Prostate gland (tissue), 2 donors: ENCODE measurements at regions not wholly inside any gene's neighbourhood (a gene's known extent, or its start where the extent isn't known, plus 50 kb on each side); places are given as distances from the start of the nearest gene placed in this dataset.

ENCODE experiments used
- DNase-seq: peaks from one replicate; pipeline ENCODE4 v3.0.0-alpha.2; 2019; ENCODE audit warnings: low spot score
- H3K27ac ChIP-seq, 2 donors: fragments of 200-600 bp; sonication (generic); 2 replicates each; pipeline ENCODE4 v1.5.1; 2017 to 2019
- H3K27me3 ChIP-seq: fragments of 200-600 bp; sonication (generic); replicated peaks from 2 replicates; pipeline ENCODE4 v1.5.1; 2019; ENCODE audit not compliant: insufficient read depth
- H3K36me3 ChIP-seq, 2 donors: fragments of 200-600 bp; sonication (generic); 1 replicate in 1 of 2; 2 replicates in 1 of 2; pipeline versions ENCODE4 v1.5.1 to v1.8.1; 2017 to 2019
- H3K4me1 ChIP-seq: fragments of 200-600 bp; sonication (generic); replicated peaks from 2 replicates; pipeline ENCODE4 v1.5.1; 2019
- H3K4me3 ChIP-seq, 2 donors: fragments of 200-600 bp; sonication (generic); 2 replicates each; pipeline ENCODE4 v1.5.1; 2017 to 2019
- H3K9me3 ChIP-seq: fragments of 200-600 bp; sonication (generic); 2 replicates; pipeline ENCODE4 v1.5.1; 2017
- CTCF ChIP-seq, 4 experiments: fragments of 200-600 bp in 2 of 4; fragments of 450-650 bp in 2 of 4; sonication (generic) in 2 of 4; IDR thresholded peaks; 1 replicate in 3 of 4; 2 replicates in 1 of 4; pipeline ENCODE4 v1.5.1; 2016 to 2019; ENCODE audit warnings: antibody characterized with exemption in 4 of 4, mild to moderate bottlenecking in 2 of 4, moderate library complexity in 2 of 4
- POLR2A ChIP-seq: fragments of 450-650 bp; IDR thresholded peaks from one replicate; pipeline ENCODE4 v1.6.1; 2016; ENCODE audit warnings: antibody characterized with exemption, mild to moderate bottlenecking
- POLR2AphosphoS5 ChIP-seq: sonication (generic); formaldehyde crosslinking; IDR thresholded peaks from one replicate; pipeline ENCODE4 v1.6.1; 2017; ENCODE audit warnings: antibody characterized with exemption
- WGBS: methylation state at CpG from one replicate; pipeline ENCODE4 v1.1.5; 2018; 5-methylcytosine and 5-hydroxymethylcytosine counted together
- intact Hi-C: fragments of 100-400 bp; cut with DNase I; formaldehyde crosslinking; loops from one replicate; pipeline ENCODE4 v1.14.2; 2022

DNA sequence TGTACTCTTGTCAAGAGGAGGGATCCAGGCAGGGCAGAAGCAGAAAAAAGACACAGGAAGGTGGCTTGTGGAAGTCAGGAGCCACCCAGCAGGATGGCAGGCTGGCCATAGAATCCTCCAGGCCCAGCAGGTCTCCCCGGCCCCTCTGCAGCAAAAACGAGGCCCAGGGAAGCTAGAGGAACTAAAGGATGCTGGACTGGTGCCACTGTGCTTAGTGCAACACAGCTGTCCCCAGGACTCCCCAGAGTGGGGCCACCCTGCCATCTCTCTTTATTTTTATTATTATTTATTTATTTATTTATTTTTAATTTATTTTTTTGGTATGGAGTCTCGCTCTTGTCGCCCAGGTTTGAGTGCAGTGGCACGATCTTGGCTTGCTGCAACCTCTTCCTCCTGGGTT, 54.1 kb downstream of the PITPNM2 start:
- no peaks in the 10 kb centered on the region for H3K36me3 ChIP-seq
- H3K4me1 ChIP-seq: peaks cover 8% of the 10 kb centered on the region
- 80% methylated on average over 5 of the region's 5 CpGs for whole genome bisulfite sequencing
- no peak overlapping the region for H3K4me3 ChIP-seq
- H3K9me3 ChIP-seq: no peaks in the 10 kb centered on the region
- no peaks in the 10 kb centered on the region for H3K27me3 ChIP-seq
- DNase-seq: no peak
- TF ChIP-seq POLR2AphosphoS5 (no peak), CTCF (IDR thresholded peaks at IDR 0.05) (no peak), POLR2A (no peak)
- H3K27ac ChIP-seq: no peak overlapping the region
- intact Hi-C loops: loop anchor here (5.0 kb wide), 1 partner anchor 46 kb away; no protein-coding TSS in a partner anchor

DNA sequence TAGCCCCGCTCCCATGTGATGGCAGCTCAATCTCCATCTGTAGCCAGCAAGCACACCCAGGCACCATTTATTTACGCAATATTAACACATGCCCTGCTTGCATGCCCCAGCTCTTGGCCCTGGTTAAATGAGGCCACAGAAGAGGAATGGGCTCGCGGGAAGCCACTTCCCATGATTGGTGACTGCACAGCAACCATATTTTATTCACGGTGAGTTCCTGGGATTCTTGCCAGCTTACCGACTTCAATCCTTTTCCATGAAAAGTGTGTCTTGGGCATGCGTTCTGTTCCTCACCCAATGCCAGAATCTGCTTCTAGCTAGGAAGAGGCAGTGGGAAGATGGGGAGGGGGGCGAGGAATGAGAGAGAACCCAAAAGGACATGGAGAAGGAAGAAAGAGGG, 54.7 kb downstream of the PITPNM2 start:
- Histone ChIP-seq H3K27ac (no peak overlapping the region), H3K27me3 (no peaks in the 10 kb centered on the region), H3K36me3 (no peaks in the 10 kb centered on the region), H3K4me1 (peaks cover 8% of the 10 kb centered on the region), H3K9me3 (no peaks in the 10 kb centered on the region), H3K4me3 (no peak overlapping the region)
- intact Hi-C loops: loop anchor here (5.0 kb wide), 1 partner anchor 46 kb away; no protein-coding TSS in a partner anchor
- WGBS: 68% methylated on average over 8 of the region's 8 CpGs
- TF ChIP-seq POLR2A: no peak
- TF ChIP-seq POLR2AphosphoS5: no peak
- no peak for TF ChIP-seq CTCF (IDR thresholded peaks at IDR 0.05)
- DNase-seq: no peak

DNA sequence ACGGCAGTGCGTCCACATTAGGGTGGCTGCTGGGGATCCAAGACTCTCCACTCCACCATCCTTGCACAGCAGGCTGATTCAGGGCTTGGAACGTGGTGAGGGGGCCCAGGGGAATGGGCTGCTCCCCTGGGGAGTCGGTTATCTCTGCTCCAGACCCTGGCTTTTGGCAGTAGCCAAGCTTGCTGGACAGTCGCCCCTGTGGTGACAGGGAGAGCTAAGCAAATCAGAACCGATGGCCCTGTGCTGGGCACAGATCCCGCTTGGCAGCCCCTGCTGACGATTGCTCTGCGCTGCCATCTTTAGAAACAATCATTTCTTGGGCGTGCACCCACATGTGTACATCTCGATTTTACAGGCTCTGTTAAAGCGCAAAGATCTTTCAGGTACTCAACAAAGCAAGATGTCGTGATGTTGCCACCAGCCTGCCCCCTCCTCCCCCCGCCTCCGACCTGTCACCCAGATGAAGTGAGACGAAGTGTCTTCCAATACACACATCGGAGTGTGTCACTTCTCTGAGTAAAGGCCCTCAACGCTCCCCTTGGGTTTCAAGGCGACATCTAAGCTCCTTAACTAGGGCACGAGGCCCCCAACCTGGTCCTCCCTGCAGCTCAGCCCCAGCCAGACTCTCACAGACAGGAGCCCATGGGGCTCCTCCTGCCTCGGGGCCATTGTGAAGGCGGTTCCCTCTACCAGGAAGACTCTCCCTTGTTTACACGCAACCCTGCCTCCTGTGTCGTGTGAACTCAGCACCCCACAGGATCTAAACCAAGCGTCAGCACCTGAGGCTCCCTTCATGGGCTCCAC, 55.6 kb downstream of the PITPNM2 start:
- Histone ChIP-seq H3K4me1 (peaks cover 8% of the 10 kb centered on the region), H3K27ac (peak overlapping the region; percentile 24 to 59), H3K9me3 (no peaks in the 10 kb centered on the region), H3K27me3 (no peaks in the 10 kb centered on the region), H3K36me3 (no peaks in the 10 kb centered on the region), H3K4me3 (no peak overlapping the region)
- TF ChIP-seq CTCF (IDR thresholded peaks at IDR 0.05) (no peak), POLR2AphosphoS5 (no peak), POLR2A (no peak)
- intact Hi-C loops: loop anchor here (5.0 kb wide), 1 partner anchor 47 kb away; no protein-coding TSS in a partner anchor
- whole genome bisulfite sequencing: 54% methylated on average over 25 of the region's 25 CpGs
- DNase-seq: no peak

- 36% methylated on average over 18 of the region's 18 CpGs for WGBS
- H3K9me3 ChIP-seq: no peaks in the 10 kb centered on the region
- peak overlapping the region; percentile 24 to 59 for H3K27ac ChIP-seq
- peaks cover 8% of the 10 kb centered on the region for H3K4me1 ChIP-seq
- no peak overlapping the region for H3K4me3 ChIP-seq
- TF ChIP-seq CTCF (IDR thresholded peaks at IDR 0.05) (no peak), POLR2AphosphoS5 (no peak)
- intact Hi-C loops: loop anchor here (5.0 kb wide), 1 partner anchor 48 kb away; no protein-coding TSS in a partner anchor
- no peaks in the 10 kb centered on the region for H3K36me3 ChIP-seq
- peak; percentile 51 for DNase-seq
- no peaks in the 10 kb centered on the region for H3K27me3 ChIP-seq
Observed at GRCh38 chr12:123094349-123095077, 56.4 kb downstream of the PITPNM2 start.
